Glutamatergic neuron (in vitro differentiated cells): ENCODE measurements at regions not wholly inside any gene's neighbourhood (a gene's known extent, or its start where the extent isn't known, plus 50 kb on each side); places are given as distances from the start of the nearest gene placed in this dataset.
"Not testable (repeated sequence)": the region's sequence is repeated elsewhere in the genome, so short reads cannot be mapped to it uniquely, and the experiment has no call there.

ENCODE experiments used
- DNase-seq: peaks from one replicate; pipeline ENCODE4 v3.0.0; 2022
- H3K27ac Mint-ChIP-seq: one replicate; pipeline ENCODE4 v1.8.0; 2020; ENCODE audit warnings: mild to moderate bottlenecking, mixed read lengths, inconsistent platforms; ENCODE audit not compliant: unreplicated experiment
- H3K27me3 Mint-ChIP-seq: one replicate; pipeline ENCODE4 v1.8.0; 2020; ENCODE audit warnings: mild to moderate bottlenecking, moderate library complexity, mixed read lengths, inconsistent platforms; ENCODE audit not compliant: unreplicated experiment
- H3K36me3 Mint-ChIP-seq: one replicate; pipeline ENCODE4 v1.8.0; 2020; ENCODE audit warnings: mild to moderate bottlenecking, mixed read lengths, inconsistent platforms; ENCODE audit not compliant: unreplicated experiment
- H3K4me1 Mint-ChIP-seq: one replicate; pipeline ENCODE4 v1.8.0; 2020; ENCODE audit warnings: mild to moderate bottlenecking, low read depth, mixed read lengths, inconsistent platforms; ENCODE audit not compliant: unreplicated experiment
- H3K4me3 Mint-ChIP-seq: one replicate; pipeline ENCODE4 v1.8.0; 2020; ENCODE audit warnings: mild to moderate bottlenecking, mixed read lengths, inconsistent platforms; ENCODE audit not compliant: unreplicated experiment
- H3K9me3 Mint-ChIP-seq: one replicate; pipeline ENCODE4 v1.8.0; 2020; ENCODE audit warnings: mild to moderate bottlenecking, moderate library complexity, mixed read lengths, inconsistent platforms; ENCODE audit not compliant: unreplicated experiment
- CTCF ChIP-seq: fragments of 200-600 bp; sonication (generic); IDR thresholded peaks from one replicate; pipeline ENCODE4 v1.5.0; 2021; ENCODE audit not compliant: partially characterized antibody, unreplicated experiment

GRCh38 chr4:92012899-92013867 is 290.6 kb upstream of the GRID2 start:
- no peaks in the 10 kb centered on the region for H3K4me1 Mint-ChIP-seq
- peak; percentile 24 for DNase-seq
- no peaks in the 10 kb centered on the region for H3K27me3 Mint-ChIP-seq
- no peak overlapping the region for H3K27ac Mint-ChIP-seq
- H3K9me3 Mint-ChIP-seq = no peaks in the 10 kb centered on the region
- peak; percentile 13 for TF ChIP-seq CTCF
- H3K36me3 Mint-ChIP-seq = no peaks in the 10 kb centered on the region
- no peak overlapping the region for H3K4me3 Mint-ChIP-seq

GRCh38 chr4:92014067-92014466 is 289.7 kb upstream of the GRID2 start:
- no peaks in the 10 kb centered on the region for H3K9me3 Mint-ChIP-seq
- no peak overlapping the region for H3K27ac Mint-ChIP-seq
- H3K4me3 Mint-ChIP-seq = no peak overlapping the region
- H3K4me1 Mint-ChIP-seq = no peaks in the 10 kb centered on the region
- TF ChIP-seq CTCF = no peak
- no peaks in the 10 kb centered on the region for H3K36me3 Mint-ChIP-seq
- no peak for DNase-seq
- H3K27me3 Mint-ChIP-seq = no peaks in the 10 kb centered on the region

GRCh38 chr4:92021203-92021602 is 282.6 kb upstream of the GRID2 start:
- Mint-ChIP-seq H3K4me1 (no peaks in the 10 kb centered on the region), H3K4me3 (no peak overlapping the region), H3K9me3 (no peaks in the 10 kb centered on the region), H3K27me3 (no peaks in the 10 kb centered on the region), H3K36me3 (no peaks in the 10 kb centered on the region), H3K27ac (no peak overlapping the region)
- DNase-seq = no peak
- TF ChIP-seq CTCF = no peak

- H3K27ac Mint-ChIP-seq = no peak overlapping the region
- TF ChIP-seq CTCF = no peak
- H3K4me1 Mint-ChIP-seq = no peaks in the 10 kb centered on the region
- no peaks in the 10 kb centered on the region for H3K36me3 Mint-ChIP-seq
- H3K9me3 Mint-ChIP-seq = no peaks in the 10 kb centered on the region
- no peak for DNase-seq
- H3K27me3 Mint-ChIP-seq = no peaks in the 10 kb centered on the region
- no peak overlapping the region for H3K4me3 Mint-ChIP-seq
Measured at GRCh38 chr4:92021788-92022187, 282.0 kb upstream of the GRID2 start.

- H3K9me3 Mint-ChIP-seq, DNase-seq, H3K27me3 Mint-ChIP-seq, H3K4me1 Mint-ChIP-seq, H3K27ac Mint-ChIP-seq, H3K4me3 Mint-ChIP-seq, H3K36me3 Mint-ChIP-seq: not testable (repeated sequence)
Measured at GRCh38 chr4:92028830-92029229, 274.9 kb upstream of the GRID2 start.
